ENCODE measurements at regions not wholly inside any gene's neighbourhood (a gene's known extent, or its start where the extent isn't known, plus 50 kb on each side); places are given as distances from the start of the nearest gene placed in this dataset.

- dilution Hi-C loops (cut with MboI; ENCODE audit: extremely low pct_ligation_motif_present, low sequenced_read_pairs) = no loop called here
- H3K27me3 ChIP-seq (ENCODE audit: control insufficient read depth, extremely low read depth, insufficient read depth, low read length) = no peaks in the 10 kb centered on the region
- TF ChIP-seq CTCF (optimal IDR thresholded peaks at IDR 0.05 in 1 of 3, IDR thresholded peaks at IDR 0.05 in 1 of 3, conservative IDR thresholded peaks at IDR 0.05 in 1 of 3; ENCODE audit: extremely low read depth in 1 of 3, insufficient read depth in 2 of 3, low read length in 3 of 3) = no peak
- no peak for TF ChIP-seq EZH2 (IDR thresholded peaks at IDR 0.05; ENCODE audit: low read length)
- H3K9me3 ChIP-seq (ENCODE audit: control insufficient read depth, low read depth, low read length) = no peaks in the 10 kb centered on the region
- no peaks in the 10 kb centered on the region for H3K36me3 ChIP-seq (ENCODE audit: control insufficient read depth in 2 of 2, extremely low read depth in 1 of 2, insufficient read depth in 2 of 2, low read length in 2 of 2)
- DNase-seq (ENCODE audit: low read depth, low spot score) = no peak
- H3K4me1 ChIP-seq (ENCODE audit: control insufficient read depth, extremely low read depth, insufficient read depth, low read length) = no peaks in the 10 kb centered on the region
- no peak for FAIRE-seq
- no peaks in the 10 kb centered on the region for H3K79me2 ChIP-seq (ENCODE audit: control insufficient read depth, insufficient read depth, low read length)
- no peaks in the 10 kb centered on the region for H4K20me1 ChIP-seq (ENCODE audit: control insufficient read depth, extremely low read depth, insufficient read depth, low read length)
- H3K4me2 ChIP-seq (ENCODE audit: control insufficient read depth, extremely low read depth, insufficient read depth, low read depth, low read length) = no peak overlapping the region
- no peak overlapping the region for H3K27ac ChIP-seq (ENCODE audit: control insufficient read depth, insufficient read depth, low read length)
- no peak overlapping the region for H2AFZ ChIP-seq (ENCODE audit: control insufficient read depth, low read length)
- no peaks in the 10 kb centered on the region for H3K9me1 ChIP-seq (ENCODE audit: control insufficient read depth, extremely low read depth, insufficient read depth, low read length)
- H3K9ac ChIP-seq (ENCODE audit: control insufficient read depth, extremely low read depth, insufficient read depth, low read length) = no peak overlapping the region
- no peak overlapping the region for H3K4me3 ChIP-seq (ENCODE audit: control insufficient read depth in 2 of 3, extremely low read depth in 1 of 3, insufficient read depth in 2 of 3, low read depth in 1 of 3, low read length in 3 of 3)
These were observed 725.6 kb upstream of the SLITRK5 start for GRCh38 chr13:86945584-86945983.

GRCh38 chr13:86946734-86947133, 724.4 kb upstream of the SLITRK5 start:
- Histone ChIP-seq H3K9me1 (ENCODE audit: control insufficient read depth, extremely low read depth, insufficient read depth, low read length) (no peaks in the 10 kb centered on the region), H3K9ac (ENCODE audit: control insufficient read depth, extremely low read depth, insufficient read depth, low read length) (no peak overlapping the region), H3K4me1 (ENCODE audit: control insufficient read depth, extremely low read depth, insufficient read depth, low read length) (no peaks in the 10 kb centered on the region), H3K27me3 (ENCODE audit: control insufficient read depth, extremely low read depth, insufficient read depth, low read length) (no peaks in the 10 kb centered on the region), H4K20me1 (ENCODE audit: control insufficient read depth, extremely low read depth, insufficient read depth, low read length) (no peaks in the 10 kb centered on the region), H3K27ac (ENCODE audit: control insufficient read depth, insufficient read depth, low read length) (no peak overlapping the region), H3K4me3 (ENCODE audit: control insufficient read depth in 2 of 3, extremely low read depth in 1 of 3, insufficient read depth in 2 of 3, low read depth in 1 of 3, low read length in 3 of 3) (no peak overlapping the region), H3K4me2 (ENCODE audit: control insufficient read depth, extremely low read depth, insufficient read depth, low read depth, low read length) (no peak overlapping the region), H2AFZ (ENCODE audit: control insufficient read depth, low read length) (no peak overlapping the region), H3K9me3 (ENCODE audit: control insufficient read depth, low read depth, low read length) (no peaks in the 10 kb centered on the region), H3K36me3 (ENCODE audit: control insufficient read depth in 2 of 2, extremely low read depth in 1 of 2, insufficient read depth in 2 of 2, low read length in 2 of 2) (no peaks in the 10 kb centered on the region), H3K79me2 (ENCODE audit: control insufficient read depth, insufficient read depth, low read length) (no peaks in the 10 kb centered on the region)
- dilution Hi-C loops (cut with MboI; ENCODE audit: extremely low pct_ligation_motif_present, low sequenced_read_pairs) = no loop called here
- TF ChIP-seq CTCF (optimal IDR thresholded peaks at IDR 0.05 in 1 of 3, IDR thresholded peaks at IDR 0.05 in 1 of 3, conservative IDR thresholded peaks at IDR 0.05 in 1 of 3; ENCODE audit: extremely low read depth in 1 of 3, insufficient read depth in 2 of 3, low read length in 3 of 3) (no peak), EZH2 (IDR thresholded peaks at IDR 0.05; ENCODE audit: low read length) (no peak)
- FAIRE-seq = no peak
- no peak for DNase-seq (ENCODE audit: low read depth, low spot score)
